DOHH2 (cell line): ENCODE measurements at regions not wholly inside any gene's neighbourhood (a gene's known extent, or its start where the extent isn't known, plus 50 kb on each side); places are given as distances from the start of the nearest gene placed in this dataset.

Experiments
- EZH2phosphoT487 ChIP-seq: fragments of 200-600 bp; sonication (generic); IDR thresholded peaks from 2 replicates; pipeline ENCODE4 v1.6.1; 2017; ENCODE audit warnings: borderline replicate concordance, mild to moderate bottlenecking, antibody characterized with exemption, low read length, moderate library complexity, mixed read lengths
- TF ChIP-seq, protein P1 (sequence below): fragments of 200-600 bp; sonication (generic); IDR thresholded peaks from one replicate; pipeline ENCODE4 v1.5.1; 2014; ENCODE audit warnings: antibody characterized with exemption, mild to moderate bottlenecking, low read depth, low read length; ENCODE audit not compliant: poor library complexity, severe bottlenecking

GRCh38 chr17:74017466-74017865 lies 186.0 kb upstream of the RPL38 start:
- TF ChIP-seq, protein P1, sequence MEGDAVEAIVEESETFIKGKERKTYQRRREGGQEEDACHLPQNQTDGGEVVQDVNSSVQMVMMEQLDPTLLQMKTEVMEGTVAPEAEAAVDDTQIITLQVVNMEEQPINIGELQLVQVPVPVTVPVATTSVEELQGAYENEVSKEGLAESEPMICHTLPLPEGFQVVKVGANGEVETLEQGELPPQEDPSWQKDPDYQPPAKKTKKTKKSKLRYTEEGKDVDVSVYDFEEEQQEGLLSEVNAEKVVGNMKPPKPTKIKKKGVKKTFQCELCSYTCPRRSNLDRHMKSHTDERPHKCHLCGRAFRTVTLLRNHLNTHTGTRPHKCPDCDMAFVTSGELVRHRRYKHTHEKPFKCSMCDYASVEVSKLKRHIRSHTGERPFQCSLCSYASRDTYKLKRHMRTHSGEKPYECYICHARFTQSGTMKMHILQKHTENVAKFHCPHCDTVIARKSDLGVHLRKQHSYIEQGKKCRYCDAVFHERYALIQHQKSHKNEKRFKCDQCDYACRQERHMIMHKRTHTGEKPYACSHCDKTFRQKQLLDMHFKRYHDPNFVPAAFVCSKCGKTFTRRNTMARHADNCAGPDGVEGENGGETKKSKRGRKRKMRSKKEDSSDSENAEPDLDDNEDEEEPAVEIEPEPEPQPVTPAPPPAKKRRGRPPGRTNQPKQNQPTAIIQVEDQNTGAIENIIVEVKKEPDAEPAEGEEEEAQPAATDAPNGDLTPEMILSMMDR = no peak
- no peak for TF ChIP-seq EZH2phosphoT487
